Testis (tissue), 2 donors: ENCODE measurements at regions not wholly inside any gene's neighbourhood (a gene's known extent, or its start where the extent isn't known, plus 50 kb on each side); places are given as distances from the start of the nearest gene placed in this dataset.

Source experiments
- CTCF ChIP-seq, 3 experiments: fragments of 450-650 bp in 2 of 3; fragments of 200-600 bp in 1 of 3; sonication (generic) in 1 of 3; IDR thresholded peaks; one replicate each; pipeline ENCODE4 v1.5.1; 2016 to 2019; ENCODE audit warnings: antibody characterized with exemption in 3 of 3, mild to moderate bottlenecking in 2 of 3, moderate library complexity in 1 of 3
- POLR2A ChIP-seq: fragments of 450-650 bp; IDR thresholded peaks from one replicate; pipeline ENCODE4 v1.6.1; 2017; ENCODE audit warnings: antibody characterized with exemption, mild to moderate bottlenecking, moderate library complexity

- no peak for TF ChIP-seq CTCF (IDR thresholded peaks at IDR 0.05)
- TF ChIP-seq POLR2A = no peak
Measured at GRCh38 chr5:13606051-13606450, 338.4 kb downstream of the DNAH5 start.
